Caco-2 (cell line): ENCODE measurements at regions not wholly inside any gene's neighbourhood (a gene's known extent, or its start where the extent isn't known, plus 50 kb on each side); places are given as distances from the start of the nearest gene placed in this dataset.

Source experiments
- BruUV-seq: library from RNA; stranded (reverse); fragments of 400-500 nt; replicated peaks from 2 replicates; lab custom pipeline; 2021; lab: Mats Ljungman, UMichigan
- CTCF ChIA-PET: fragments of 300-600 bp; sonication (Branson Sonifier 250); formaldehyde crosslinking; loops from one replicate; lab custom pipeline; 2022; ENCODE audit warnings: antibody characterized with exemption; lab: Charles Lee
- POLR2A ChIA-PET: fragments of 300-600 bp; sonication (Branson Sonifier 250); formaldehyde crosslinking; loops from one replicate; lab custom pipeline; 2022; ENCODE audit warnings: antibody characterized with exemption; lab: Charles Lee
- DNase-seq, 2 experiments: peaks; one replicate each; pipeline versions ENCODE4 v3.0.0 to v3.0.0-alpha.2; 2020 to 2022
- H3K27me3 ChIP-seq: replicated peaks from 2 replicates; pipeline ENCODE4 v1.6.0; 2011; ENCODE audit warnings: low read length; ENCODE audit not compliant: control insufficient read depth, insufficient read depth
- H3K36me3 ChIP-seq: 2 replicates; pipeline ENCODE4 v1.5.1; 2011; ENCODE audit warnings: low read length; ENCODE audit not compliant: control insufficient read depth, insufficient read depth
- H3K4me1 ChIP-seq: fragments of 250-450 bp; sonication (Bioruptor Pico); 2 replicates; pipeline ENCODE4 v1.5.1; 2020; ENCODE audit warnings: mild to moderate bottlenecking
- H3K4me3 ChIP-seq: 2 replicates; pipeline ENCODE4 v1.5.1; 2011; ENCODE audit warnings: low read depth, mild to moderate bottlenecking, control low read depth, low read length
- H3K9me3 ChIP-seq: fragments of 250-450 bp; sonication (Bioruptor Pico); 2 replicates; pipeline ENCODE4 v1.5.1; 2020; ENCODE audit warnings: mild to moderate bottlenecking, moderate library complexity
- H3K27ac Mint-ChIP-seq: one replicate; pipeline ENCODE4 v1.8.0; 2022; ENCODE audit warnings: mixed read lengths; ENCODE audit not compliant: unreplicated experiment
- H3K27me3 Mint-ChIP-seq: one replicate; pipeline ENCODE4 v1.8.0; 2022; ENCODE audit warnings: mixed read lengths; ENCODE audit not compliant: insufficient read depth, unreplicated experiment
- H3K36me3 Mint-ChIP-seq: one replicate; pipeline ENCODE4 v1.8.0; 2022; ENCODE audit warnings: mild to moderate bottlenecking, mixed read lengths; ENCODE audit not compliant: insufficient read depth, unreplicated experiment
- H3K4me1 Mint-ChIP-seq: one replicate; pipeline ENCODE4 v1.8.0; 2022; ENCODE audit warnings: low read depth, mixed read lengths; ENCODE audit not compliant: unreplicated experiment
- H3K4me3 Mint-ChIP-seq: one replicate; pipeline ENCODE4 v1.8.0; 2022; ENCODE audit warnings: mild to moderate bottlenecking, moderate library complexity, mixed read lengths; ENCODE audit not compliant: unreplicated experiment
- H3K9me3 Mint-ChIP-seq: one replicate; pipeline ENCODE4 v1.8.0; 2022; ENCODE audit warnings: mixed read lengths; ENCODE audit not compliant: unreplicated experiment
- intact Hi-C: fragments of 100-400 bp; cut with micrococcal nuclease; formaldehyde crosslinking; loops from one replicate; pipeline ENCODE4 v1.10.0; 2022; ENCODE audit not compliant: unreplicated experiment
- TF ChIP-seq, protein P1 (sequence below), 2 experiments: fragments of 200-600 bp in 1 of 2; IDR thresholded peaks; 1 replicate in 1 of 2; 2 replicates in 1 of 2; pipeline versions ENCODE4 v1.5.1 to v1.8.0; 2011 to 2022; ENCODE audit warnings: antibody characterized with exemption in 1 of 2, control low read depth in 1 of 2, inconsistent platforms in 1 of 2, low read depth in 1 of 2, low read length in 1 of 2, mild to moderate bottlenecking in 1 of 2, moderate library complexity in 1 of 2; ENCODE audit not compliant: insufficient read depth in 1 of 2, severe bottlenecking in 1 of 2, unreplicated experiment in 1 of 2

DNA sequence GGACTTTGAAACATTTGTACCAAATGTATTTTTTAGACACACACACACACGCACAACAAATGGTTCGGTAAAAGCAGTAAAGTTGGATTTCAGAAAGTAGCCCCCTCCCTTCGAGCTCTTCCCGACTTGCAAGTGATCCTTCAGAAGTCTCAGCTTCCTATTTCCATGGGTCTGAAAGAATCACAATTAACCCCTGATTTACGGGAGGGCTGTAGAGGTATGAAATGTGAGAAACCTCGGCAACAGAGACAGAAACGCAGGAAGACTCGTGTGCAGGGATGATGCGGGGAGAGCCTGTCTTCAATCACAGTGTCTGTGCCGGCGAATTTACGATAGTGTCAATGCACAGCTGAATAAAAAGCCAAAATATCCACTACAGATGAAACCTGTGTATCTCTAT, 60.7 kb upstream of the VRK1 start:
- Histone ChIP-seq H3K9me3 (no peaks in the 10 kb centered on the region), H3K4me3 (no peak overlapping the region), H3K4me1 (no peaks in the 10 kb centered on the region), H3K27me3 (peaks cover 1% of the 10 kb centered on the region), H3K36me3 (no peaks in the 10 kb centered on the region)
- H3K36me3 Mint-ChIP-seq: no peaks in the 10 kb centered on the region
- TF ChIP-seq, protein P1, sequence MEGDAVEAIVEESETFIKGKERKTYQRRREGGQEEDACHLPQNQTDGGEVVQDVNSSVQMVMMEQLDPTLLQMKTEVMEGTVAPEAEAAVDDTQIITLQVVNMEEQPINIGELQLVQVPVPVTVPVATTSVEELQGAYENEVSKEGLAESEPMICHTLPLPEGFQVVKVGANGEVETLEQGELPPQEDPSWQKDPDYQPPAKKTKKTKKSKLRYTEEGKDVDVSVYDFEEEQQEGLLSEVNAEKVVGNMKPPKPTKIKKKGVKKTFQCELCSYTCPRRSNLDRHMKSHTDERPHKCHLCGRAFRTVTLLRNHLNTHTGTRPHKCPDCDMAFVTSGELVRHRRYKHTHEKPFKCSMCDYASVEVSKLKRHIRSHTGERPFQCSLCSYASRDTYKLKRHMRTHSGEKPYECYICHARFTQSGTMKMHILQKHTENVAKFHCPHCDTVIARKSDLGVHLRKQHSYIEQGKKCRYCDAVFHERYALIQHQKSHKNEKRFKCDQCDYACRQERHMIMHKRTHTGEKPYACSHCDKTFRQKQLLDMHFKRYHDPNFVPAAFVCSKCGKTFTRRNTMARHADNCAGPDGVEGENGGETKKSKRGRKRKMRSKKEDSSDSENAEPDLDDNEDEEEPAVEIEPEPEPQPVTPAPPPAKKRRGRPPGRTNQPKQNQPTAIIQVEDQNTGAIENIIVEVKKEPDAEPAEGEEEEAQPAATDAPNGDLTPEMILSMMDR (IDR thresholded peaks at IDR 0.05; ENCODE audit: insufficient read depth in 1 of 2, low read depth in 1 of 2, low read length in 1 of 2, severe bottlenecking in 1 of 2, unreplicated experiment in 1 of 2): no peak
- CTCF ChIA-PET: no interaction called here
- BruUV-seq: no TSS peak
- no peak overlapping the region for H3K4me3 Mint-ChIP-seq
- POLR2A ChIA-PET: no interaction called here
- H3K9me3 Mint-ChIP-seq: no peaks in the 10 kb centered on the region
- intact Hi-C loops: no loop called here
- DNase-seq: no peak
- peaks cover 27% of the 10 kb centered on the region for H3K27me3 Mint-ChIP-seq
- no peak overlapping the region for H3K27ac Mint-ChIP-seq
- H3K4me1 Mint-ChIP-seq: no peaks in the 10 kb centered on the region

DNA sequence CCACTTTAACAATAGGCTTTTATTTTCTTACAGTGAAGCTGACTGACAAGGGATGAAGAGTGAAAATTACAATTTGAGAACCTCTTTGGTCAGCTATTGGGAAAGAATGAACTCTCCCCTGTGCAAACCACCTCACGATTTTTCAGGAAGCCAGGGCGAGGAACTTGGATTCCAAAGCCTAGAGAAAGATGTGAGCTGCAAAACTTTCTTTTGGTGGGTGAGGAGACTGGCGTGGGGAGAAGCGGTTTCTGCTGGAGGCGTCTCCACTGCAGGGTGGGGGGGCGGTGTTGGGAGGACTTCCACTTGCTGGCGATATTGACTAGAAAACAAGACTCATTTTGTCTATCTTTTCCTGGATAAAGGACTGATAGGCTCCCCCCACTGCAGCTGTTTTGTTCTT, 59.3 kb upstream of the VRK1 start:
- TF ChIP-seq, protein P1 (IDR thresholded peaks at IDR 0.05; ENCODE audit: insufficient read depth in 1 of 2, low read depth in 1 of 2, low read length in 1 of 2, severe bottlenecking in 1 of 2, unreplicated experiment in 1 of 2): no peak
- H3K4me1 ChIP-seq: no peaks in the 10 kb centered on the region
- POLR2A ChIA-PET: no interaction called here
- H3K9me3 Mint-ChIP-seq: no peaks in the 10 kb centered on the region
- BruUV-seq: no TSS peak
- no peaks in the 10 kb centered on the region for H3K36me3 ChIP-seq
- no peaks in the 10 kb centered on the region for H3K4me1 Mint-ChIP-seq
- H3K9me3 ChIP-seq: no peaks in the 10 kb centered on the region
- H3K27me3 Mint-ChIP-seq: peaks cover 30% of the 10 kb centered on the region
- H3K27ac Mint-ChIP-seq: no peak overlapping the region
- H3K4me3 ChIP-seq: no peak overlapping the region
- CTCF ChIA-PET: no interaction called here
- peaks cover 1% of the 10 kb centered on the region for H3K27me3 ChIP-seq
- no peak for DNase-seq
- H3K4me3 Mint-ChIP-seq: no peak overlapping the region
- H3K36me3 Mint-ChIP-seq: no peaks in the 10 kb centered on the region
- intact Hi-C loops: no loop called here

DNA sequence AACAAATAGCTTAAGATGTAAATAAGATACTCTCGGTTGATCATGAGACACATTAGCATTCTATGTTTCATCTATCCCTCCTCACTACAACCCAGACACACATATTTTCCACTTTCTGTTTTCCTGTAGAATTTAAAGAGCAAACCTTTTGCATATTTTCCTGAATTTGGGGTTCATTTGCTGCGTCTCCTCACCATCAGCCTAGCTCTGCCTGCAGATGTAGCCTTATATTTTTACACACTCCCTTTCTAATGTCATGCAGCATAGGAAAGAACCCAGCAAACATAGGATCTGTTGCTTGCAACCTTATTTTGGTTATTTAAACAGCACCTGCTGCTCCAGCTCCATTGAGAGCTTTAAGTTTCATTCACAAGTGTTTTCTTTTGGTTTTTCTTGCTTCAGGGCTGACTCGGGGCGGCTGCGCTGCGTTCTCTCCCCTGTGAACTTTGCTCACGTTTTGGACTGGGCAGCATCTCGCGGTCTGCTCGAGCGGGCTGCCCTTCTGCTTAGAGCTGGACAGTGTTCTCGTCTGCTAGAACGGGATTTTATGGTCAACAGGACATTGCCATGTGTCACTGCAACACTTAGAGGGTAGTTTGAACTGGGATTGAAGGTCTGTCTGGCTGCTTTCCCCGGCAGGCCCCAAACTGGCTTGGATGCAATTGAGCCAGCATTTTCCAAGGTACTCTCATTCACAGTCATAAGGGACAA, 57.8 kb upstream of the VRK1 start:
- H3K27me3 ChIP-seq: peaks cover 3% of the 10 kb centered on the region

More for the DNA sequence above, 57.8 kb upstream of the VRK1 start:
- TF ChIP-seq, protein P1 (IDR thresholded peaks at IDR 0.05; ENCODE audit: insufficient read depth in 1 of 2, low read depth in 1 of 2, low read length in 1 of 2, severe bottlenecking in 1 of 2, unreplicated experiment in 1 of 2): no peak
- POLR2A ChIA-PET: no interaction called here
- H3K36me3 Mint-ChIP-seq: no peaks in the 10 kb centered on the region
- H3K27me3 Mint-ChIP-seq: peaks cover 29% of the 10 kb centered on the region
- H3K4me3 ChIP-seq: no peak overlapping the region
- H3K9me3 Mint-ChIP-seq: no peaks in the 10 kb centered on the region
- no peak overlapping the region for H3K4me3 Mint-ChIP-seq
- no peaks in the 10 kb centered on the region for H3K9me3 ChIP-seq
- no peak overlapping the region for H3K27ac Mint-ChIP-seq
- intact Hi-C loops: no loop called here
- no TSS peak for BruUV-seq
- H3K36me3 ChIP-seq: no peaks in the 10 kb centered on the region
- CTCF ChIA-PET: no interaction called here
- peak in 1 of 2 experiments; percentile 6 for DNase-seq
- no peaks in the 10 kb centered on the region for H3K4me1 ChIP-seq
- H3K4me1 Mint-ChIP-seq: no peaks in the 10 kb centered on the region
